ENCODE measurements at regions not wholly inside any gene's neighbourhood (a gene's known extent, or its start where the extent isn't known, plus 50 kb on each side); places are given as distances from the start of the nearest gene placed in this dataset.
"Not testable (repeated sequence)": the region's sequence is repeated elsewhere in the genome, so short reads cannot be mapped to it uniquely, and the experiment has no call there.

GRCh38 chr2:9710311-9710710 lies 79.5 kb upstream of the YWHAQ start:
- in situ Hi-C loops (cut with HindIII; ENCODE audit: low pct_unique_long_range_greater_than_20kb, low sequenced_read_pairs), result no loop called here
- DNase-seq (ENCODE audit: low read depth in 1 of 2, low spot score in 1 of 2), result no peak
- TF ChIP-seq JUND (IDR thresholded peaks at IDR 0.05; ENCODE audit: low read depth), result no peak

GRCh38 chr2:9712263-9712662 lies 81.5 kb upstream of the YWHAQ start:
- DNase-seq (ENCODE audit: low read depth in 1 of 2, low spot score in 1 of 2), result no peak
- in situ Hi-C loops (cut with HindIII; ENCODE audit: low pct_unique_long_range_greater_than_20kb, low sequenced_read_pairs), result no loop called here
- no peak for TF ChIP-seq JUND (IDR thresholded peaks at IDR 0.05; ENCODE audit: low read depth)

GRCh38 chr2:9714630-9715214 lies 83.9 kb upstream of the YWHAQ start:
- in situ Hi-C loops (cut with HindIII; ENCODE audit: low pct_unique_long_range_greater_than_20kb, low sequenced_read_pairs), result no loop called here
- no peak for DNase-seq (ENCODE audit: low read depth in 1 of 2, low spot score in 1 of 2)
- TF ChIP-seq JUND (IDR thresholded peaks at IDR 0.05; ENCODE audit: low read depth), result no peak

GRCh38 chr2:9715238-9715637 lies 84.4 kb upstream of the YWHAQ start:
- no peak for DNase-seq (ENCODE audit: low read depth in 1 of 2, low spot score in 1 of 2)
- no peak for TF ChIP-seq JUND (IDR thresholded peaks at IDR 0.05; ENCODE audit: low read depth)
- in situ Hi-C loops (cut with HindIII; ENCODE audit: low pct_unique_long_range_greater_than_20kb, low sequenced_read_pairs), result no loop called here

GRCh38 chr2:9717886-9718451 lies 87.2 kb upstream of the YWHAQ start:
- in situ Hi-C loops (cut with HindIII; ENCODE audit: low pct_unique_long_range_greater_than_20kb, low sequenced_read_pairs), result no loop called here
- no peak for DNase-seq (ENCODE audit: low read depth in 1 of 2, low spot score in 1 of 2)

GRCh38 chr2:9720352-9721093 lies 89.7 kb upstream of the YWHAQ start:
- TF ChIP-seq JUND (IDR thresholded peaks at IDR 0.05; ENCODE audit: low read depth), result no peak
- in situ Hi-C loops (cut with HindIII; ENCODE audit: low pct_unique_long_range_greater_than_20kb, low sequenced_read_pairs), result no loop called here
- no peak for DNase-seq (ENCODE audit: low read depth in 1 of 2, low spot score in 1 of 2)

More at GRCh38 chr2:9717886-9718451, 87.2 kb upstream of the YWHAQ start:
- TF ChIP-seq JUND (IDR thresholded peaks at IDR 0.05; ENCODE audit: low read depth), result no peak

- DNase-seq (ENCODE audit: low read depth in 1 of 2, low spot score in 1 of 2), result no peak
- TF ChIP-seq JUND (IDR thresholded peaks at IDR 0.05; ENCODE audit: low read depth), result no peak
- in situ Hi-C loops (cut with HindIII; ENCODE audit: low pct_unique_long_range_greater_than_20kb, low sequenced_read_pairs), result no loop called here
These were observed 90.5 kb upstream of the YWHAQ start for GRCh38 chr2:9721344-9721743.

- no peak for DNase-seq (ENCODE audit: low read depth in 1 of 2, low spot score in 1 of 2)
- in situ Hi-C loops (cut with HindIII; ENCODE audit: low pct_unique_long_range_greater_than_20kb, low sequenced_read_pairs), result no loop called here
- TF ChIP-seq JUND (IDR thresholded peaks at IDR 0.05; ENCODE audit: low read depth), result no peak
These were observed 91.7 kb upstream of the YWHAQ start for GRCh38 chr2:9722451-9722850.

GRCh38 chr2:9724565-9724964 lies 93.8 kb upstream of the YWHAQ start:
- DNase-seq (ENCODE audit: low read depth in 1 of 2, low spot score in 1 of 2), result no peak
- no peak for TF ChIP-seq JUND (IDR thresholded peaks at IDR 0.05; ENCODE audit: low read depth)
- in situ Hi-C loops (cut with HindIII; ENCODE audit: low pct_unique_long_range_greater_than_20kb, low sequenced_read_pairs), result no loop called here

- DNase-seq (ENCODE audit: low read depth in 1 of 2, low spot score in 1 of 2), result no peak
- TF ChIP-seq JUND (IDR thresholded peaks at IDR 0.05; ENCODE audit: low read depth), result no peak
- in situ Hi-C loops (cut with HindIII; ENCODE audit: low pct_unique_long_range_greater_than_20kb, low sequenced_read_pairs), result no loop called here
These were observed 94.3 kb upstream of the YWHAQ start for GRCh38 chr2:9725106-9725505.

GRCh38 chr2:9726016-9726415 lies 95.2 kb upstream of the YWHAQ start:
- DNase-seq (ENCODE audit: low read depth in 1 of 2, low spot score in 1 of 2); in situ Hi-C loops (cut with HindIII; ENCODE audit: low pct_unique_long_range_greater_than_20kb, low sequenced_read_pairs): not testable (repeated sequence)

- DNase-seq (ENCODE audit: low read depth in 1 of 2, low spot score in 1 of 2); in situ Hi-C loops (cut with HindIII; ENCODE audit: low pct_unique_long_range_greater_than_20kb, low sequenced_read_pairs): not testable (repeated sequence)
These were observed 99.7 kb upstream of the YWHAQ start for GRCh38 chr2:9730523-9730922.

GRCh38 chr2:9732824-9733223 lies 102.0 kb upstream of the YWHAQ start:
- no peak for DNase-seq (ENCODE audit: low read depth in 1 of 2, low spot score in 1 of 2)
- TF ChIP-seq JUND (IDR thresholded peaks at IDR 0.05; ENCODE audit: low read depth), result no peak
- in situ Hi-C loops (cut with HindIII; ENCODE audit: low pct_unique_long_range_greater_than_20kb, low sequenced_read_pairs), result no loop called here

Measured in T47D (cell line).